Coronary artery (tissue), 2 donors: ENCODE measurements at regions not wholly inside any gene's neighbourhood (a gene's known extent, or its start where the extent isn't known, plus 50 kb on each side); places are given as distances from the start of the nearest gene placed in this dataset.

Experiments used
- DNase-seq: peaks from one replicate; pipeline ENCODE4 v3.0.0-alpha.2; 2017; ENCODE audit warnings: low spot score
- H3K27ac ChIP-seq, 2 donors: fragments of 200-600 bp; sonication (generic); one replicate each; pipeline ENCODE4 v1.5.1; 2016 to 2019
- H3K4me3 ChIP-seq: fragments of 200-600 bp; sonication (generic); 2 replicates; pipeline ENCODE4 v1.5.1; 2016; ENCODE audit warnings: mild to moderate bottlenecking, moderate library complexity
- CTCF ChIP-seq: fragments of 200-600 bp; sonication (generic); IDR thresholded peaks from one replicate; pipeline ENCODE4 v1.5.1; 2019; ENCODE audit warnings: antibody characterized with exemption

GRCh38 chr3:83302091-83302490 is 1540.6 kb upstream of the GBE1 start:
- Histone ChIP-seq H3K4me3 (no peak overlapping the region), H3K27ac (no peak overlapping the region)
- no peak for TF ChIP-seq CTCF
- DNase-seq, result no peak

- no peak for TF ChIP-seq CTCF
- no peak overlapping the region for H3K4me3 ChIP-seq
- no peak for DNase-seq
- no peak overlapping the region for H3K27ac ChIP-seq
These were observed 1556.2 kb upstream of the GBE1 start for GRCh38 chr3:83317605-83318004.

GRCh38 chr3:83320726-83321125 is 1559.3 kb upstream of the GBE1 start:
- H3K4me3 ChIP-seq, result no peak overlapping the region
- no peak for TF ChIP-seq CTCF
- no peak overlapping the region for H3K27ac ChIP-seq
- DNase-seq, result no peak

GRCh38 chr3:83321457-83321856 is 1560.0 kb upstream of the GBE1 start:
- Histone ChIP-seq H3K27ac (no peak overlapping the region), H3K4me3 (no peak overlapping the region)
- no peak for DNase-seq
- no peak for TF ChIP-seq CTCF

GRCh38 chr3:83321891-83322290 is 1560.4 kb upstream of the GBE1 start:
- Histone ChIP-seq H3K4me3 (no peak overlapping the region), H3K27ac (no peak overlapping the region)
- no peak for TF ChIP-seq CTCF
- DNase-seq, result no peak

GRCh38 chr3:83354205-83354604 is 1592.8 kb upstream of the GBE1 start:
- no peak for DNase-seq
- TF ChIP-seq CTCF, result no peak
- Histone ChIP-seq H3K27ac (no peak overlapping the region), H3K4me3 (no peak overlapping the region)

- H3K27ac ChIP-seq, result no peak overlapping the region
- no peak for DNase-seq
- H3K4me3 ChIP-seq, result no peak overlapping the region
- no peak for TF ChIP-seq CTCF
These were observed 1565.5 kb upstream of the CADM2 start for GRCh38 chr3:83393276-83393675.
